CD8-positive, alpha-beta memory T cell (primary cell): ENCODE measurements at regions not wholly inside any gene's neighbourhood (a gene's known extent, or its start where the extent isn't known, plus 50 kb on each side); places are given as distances from the start of the nearest gene placed in this dataset.

Experiments used
- CTCF ChIA-PET: fragments of 350-600 bp; sonication (Branson Sonifier 250); formaldehyde crosslinking; loops from one replicate; lab custom pipeline; 2021; ENCODE audit warnings: antibody characterized with exemption; lab: Charles Lee
- POLR2A ChIA-PET: fragments of 350-600 bp; sonication (Branson Sonifier 250); formaldehyde crosslinking; loops from one replicate; lab custom pipeline; 2021; ENCODE audit warnings: antibody characterized with exemption; lab: Charles Lee
- DNase-seq, 5 donors: peaks; one replicate each; pipeline versions ENCODE4 v3.0.0 to v3.0.0-alpha.2; 2020 to 2022; ENCODE audit warnings: mixed read lengths in 1 of 5
- H3K27ac ChIP-seq: one replicate; pipeline ENCODE4 v1.7.0; 2013; ENCODE audit warnings: low read depth, mild to moderate bottlenecking, low read length, moderate library complexity
- H3K27me3 ChIP-seq: 2 replicates; pipeline ENCODE4 v1.7.0; 2013; ENCODE audit warnings: low read length, mild to moderate bottlenecking; ENCODE audit not compliant: insufficient read depth, poor library complexity, severe bottlenecking
- H3K36me3 ChIP-seq: 2 replicates; pipeline ENCODE4 v1.7.0; 2013; ENCODE audit warnings: mild to moderate bottlenecking, low read length, moderate library complexity; ENCODE audit not compliant: insufficient read depth
- H3K4me1 ChIP-seq: 2 replicates; pipeline ENCODE4 v1.7.0; 2013; ENCODE audit warnings: mild to moderate bottlenecking, low read length, moderate library complexity; ENCODE audit not compliant: insufficient read depth
- H3K4me3 ChIP-seq: 2 replicates; pipeline ENCODE4 v1.7.0; 2013; ENCODE audit warnings: mild to moderate bottlenecking, low read length
- H3K9me3 ChIP-seq: 2 replicates; pipeline ENCODE4 v1.7.0; 2013; ENCODE audit warnings: mild to moderate bottlenecking, low read length
- H3K27ac Mint-ChIP-seq, 8 donors: one replicate each; pipeline ENCODE4 v1.8.0; 2020 to 2021; ENCODE audit warnings: mixed read lengths in 8 of 8, mild to moderate bottlenecking in 6 of 8, inconsistent platforms in 3 of 8, moderate library complexity in 3 of 8
- H3K27me3 Mint-ChIP-seq, 2 donors: one replicate each; pipeline ENCODE4 v1.8.0; 2020 to 2021; ENCODE audit warnings: mixed read lengths in 2 of 2, mild to moderate bottlenecking in 1 of 2, moderate library complexity in 1 of 2
- H3K36me3 Mint-ChIP-seq, 3 donors: one replicate each; pipeline ENCODE4 v1.8.0; 2020 to 2021; ENCODE audit warnings: mixed read lengths in 3 of 3, inconsistent platforms in 1 of 3, mild to moderate bottlenecking in 1 of 3
- H3K4me1 Mint-ChIP-seq, 3 donors: one replicate each; pipeline ENCODE4 v1.8.0; 2020 to 2021; ENCODE audit warnings: mixed read lengths in 3 of 3, inconsistent platforms in 1 of 3, mild to moderate bottlenecking in 1 of 3
- H3K4me3 Mint-ChIP-seq, 7 donors: one replicate each; pipeline ENCODE4 v1.8.0; 2020 to 2021; ENCODE audit warnings: mixed read lengths in 7 of 7, mild to moderate bottlenecking in 6 of 7, moderate library complexity in 4 of 7, inconsistent platforms in 2 of 7
- H3K9me3 Mint-ChIP-seq, 5 donors: one replicate each; pipeline ENCODE4 v1.8.0; 2020 to 2022; ENCODE audit warnings: mixed read lengths in 5 of 5, mild to moderate bottlenecking in 3 of 5, moderate library complexity in 2 of 5, inconsistent platforms in 1 of 5

DNA sequence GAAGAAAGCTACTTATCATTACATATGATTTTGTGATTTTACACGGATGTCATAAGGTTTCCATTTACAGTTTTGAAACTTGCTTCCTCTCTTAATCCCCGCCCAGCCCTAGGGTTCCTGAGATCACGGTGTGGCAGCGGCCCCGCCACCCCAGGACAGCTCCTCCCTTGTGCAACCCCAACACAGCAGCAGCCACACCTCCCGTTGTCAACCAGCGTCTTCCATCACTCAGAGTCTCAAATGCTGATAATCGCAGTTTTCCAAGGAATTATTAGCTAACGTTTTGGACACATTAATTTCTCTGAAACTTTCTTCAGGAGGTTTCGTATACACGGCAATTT, 204.8 kb downstream of the THBS2 start:
- H3K4me1 ChIP-seq = no peaks in the 10 kb centered on the region
- DNase-seq = no peak
- Mint-ChIP-seq H3K4me1 (no peaks in the 10 kb centered on the region), H3K27ac (no peak overlapping the region), H3K27me3 (peaks cover 7 to 10% of the 10 kb centered on the region in 2 donors), H3K36me3 (no peaks in the 10 kb centered on the region), H3K9me3 (no peaks in the 10 kb centered on the region), H3K4me3 (no peak overlapping the region)
- H3K9me3 ChIP-seq = no peaks in the 10 kb centered on the region
- H3K36me3 ChIP-seq = no peaks in the 10 kb centered on the region
- ChIA-PET CTCF (no interaction called here), POLR2A (no interaction called here)
- H3K27me3 ChIP-seq = no peaks in the 10 kb centered on the region
- no peak overlapping the region for H3K4me3 ChIP-seq
- H3K27ac ChIP-seq = no peak overlapping the region

DNA sequence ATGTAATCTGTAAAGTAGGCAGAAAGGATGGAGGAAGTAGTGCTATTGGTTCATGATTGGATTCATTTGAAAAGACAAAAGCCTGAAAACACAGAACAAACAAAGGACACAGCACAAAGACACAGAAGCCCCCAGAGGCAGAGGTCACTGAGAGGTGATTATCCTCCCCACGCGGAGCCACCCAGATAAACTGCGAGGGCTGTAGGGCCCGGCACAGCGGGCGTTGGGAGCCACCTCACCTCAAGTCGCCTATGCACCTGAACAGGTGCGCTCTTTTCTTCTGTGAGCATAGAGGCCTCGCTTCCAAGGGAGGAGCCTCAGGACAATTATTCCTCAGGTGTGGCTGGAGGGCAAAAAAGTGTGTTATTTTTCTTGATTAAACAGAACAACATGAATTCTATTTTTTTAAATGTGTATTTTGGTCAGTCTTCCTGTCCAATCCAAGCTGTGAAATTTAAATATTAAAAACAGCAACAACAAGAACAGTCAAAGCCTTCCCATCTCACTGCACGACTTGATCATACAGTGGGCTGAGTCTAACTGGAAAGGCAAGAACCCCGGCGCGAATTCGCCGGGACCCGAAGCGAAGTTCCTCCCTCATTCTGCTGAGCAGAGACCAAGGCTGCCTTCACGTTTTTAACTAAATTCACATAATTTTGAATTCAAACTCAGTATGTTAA, 205.3 kb downstream of the THBS2 start:
- no peaks in the 10 kb centered on the region for H3K4me1 ChIP-seq
- Mint-ChIP-seq H3K27me3 (peaks cover 7 to 10% of the 10 kb centered on the region in 2 donors), H3K4me3 (no peak overlapping the region), H3K9me3 (no peaks in the 10 kb centered on the region), H3K27ac (no peak overlapping the region), H3K36me3 (no peaks in the 10 kb centered on the region), H3K4me1 (no peaks in the 10 kb centered on the region)
- H3K27ac ChIP-seq = no peak overlapping the region
- ChIA-PET POLR2A (no interaction called here), CTCF (no interaction called here)
- no peaks in the 10 kb centered on the region for H3K36me3 ChIP-seq
- H3K27me3 ChIP-seq = no peaks in the 10 kb centered on the region
- no peak for DNase-seq
- H3K9me3 ChIP-seq = no peaks in the 10 kb centered on the region
- no peak overlapping the region for H3K4me3 ChIP-seq

DNA sequence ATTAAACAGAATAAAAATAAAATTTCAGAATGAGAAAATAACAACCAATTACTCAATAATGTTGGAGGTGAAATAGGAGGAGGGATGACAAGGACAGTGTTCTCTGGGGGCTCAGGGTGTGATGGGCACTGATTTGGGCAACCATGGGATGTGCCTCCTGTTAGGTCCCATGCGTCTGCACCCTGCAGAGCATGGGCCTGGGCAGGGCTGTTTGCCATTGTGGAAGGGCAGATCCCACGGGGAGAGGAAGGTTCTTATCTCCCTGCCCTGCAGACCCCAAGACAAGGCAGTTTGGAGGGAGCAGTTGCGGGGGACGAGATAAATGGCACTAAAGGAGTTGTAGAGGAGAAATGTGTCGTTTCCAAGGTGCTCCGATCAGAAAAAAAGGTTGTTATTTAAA, 206.3 kb downstream of the THBS2 start:
- no peaks in the 10 kb centered on the region for H3K36me3 Mint-ChIP-seq
- no peak overlapping the region for H3K4me3 Mint-ChIP-seq
- Histone ChIP-seq H3K4me1 (no peaks in the 10 kb centered on the region), H3K9me3 (no peaks in the 10 kb centered on the region), H3K27me3 (no peaks in the 10 kb centered on the region), H3K4me3 (no peak overlapping the region), H3K27ac (no peak overlapping the region), H3K36me3 (no peaks in the 10 kb centered on the region)
- no peaks in the 10 kb centered on the region for H3K4me1 Mint-ChIP-seq
- POLR2A ChIA-PET = no interaction called here
- H3K9me3 Mint-ChIP-seq = no peaks in the 10 kb centered on the region
- H3K27ac Mint-ChIP-seq = no peak overlapping the region
- CTCF ChIA-PET = no interaction called here
- H3K27me3 Mint-ChIP-seq = peaks cover 4 to 10% of the 10 kb centered on the region in 2 donors
- no peak for DNase-seq

DNA sequence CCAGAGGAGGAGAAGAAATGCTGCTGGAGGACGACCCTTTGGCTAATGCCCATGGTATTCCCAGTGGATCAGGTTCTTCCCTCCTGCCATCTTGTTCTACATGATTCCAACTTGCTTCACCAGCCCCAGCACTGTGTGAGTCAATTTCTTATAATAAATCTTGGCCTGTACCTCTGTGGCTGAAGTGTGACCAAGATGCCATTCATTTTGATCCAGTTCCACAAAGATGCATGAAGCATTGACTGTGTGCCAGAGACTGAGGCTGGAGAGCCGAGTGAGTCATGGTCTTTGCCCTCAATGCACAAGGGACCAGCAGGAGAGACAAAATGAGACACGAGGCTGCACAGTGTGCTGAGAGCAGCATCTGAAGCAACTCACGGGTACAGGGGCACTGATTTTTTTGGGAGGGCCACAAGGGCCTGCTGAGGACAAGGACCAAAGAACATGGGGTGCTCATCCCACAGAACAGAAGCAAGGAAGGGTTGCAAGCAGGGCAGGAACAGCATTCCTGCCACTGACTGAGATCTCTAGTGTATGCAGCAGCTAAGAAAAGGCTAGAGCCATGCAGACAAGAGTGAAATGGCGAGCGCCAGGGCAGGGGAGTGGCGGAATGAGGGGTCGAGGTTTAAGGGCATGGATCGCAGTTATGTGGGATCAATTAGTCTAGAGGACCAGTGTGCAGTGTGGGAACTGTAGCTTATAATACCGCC, 207.0 kb downstream of the THBS2 start:
- Mint-ChIP-seq H3K9me3 (no peaks in the 10 kb centered on the region), H3K4me1 (no peaks in the 10 kb centered on the region), H3K27ac (no peak overlapping the region)

DNA sequence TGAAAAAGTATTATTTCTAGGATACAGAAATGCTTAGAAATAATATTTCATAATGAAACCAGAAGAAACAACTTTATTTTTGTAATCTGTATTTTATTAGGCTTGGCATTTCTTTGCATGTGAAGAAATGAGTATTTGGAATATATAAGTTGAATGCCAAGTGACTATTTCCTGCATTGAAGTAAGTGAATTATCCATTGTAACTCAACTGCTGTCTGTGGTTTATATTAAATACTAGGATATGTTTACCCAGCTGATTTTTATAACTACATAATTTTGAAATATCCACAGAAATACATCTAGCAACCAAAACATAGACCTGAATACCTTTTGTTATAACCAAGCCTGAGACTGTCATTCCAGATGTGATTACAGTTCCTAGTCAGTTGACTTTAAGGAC, 207.6 kb downstream of the THBS2 start:
- no peak for DNase-seq
- Mint-ChIP-seq H3K27ac (no peak overlapping the region), H3K27me3 (peaks cover 0 to 2% of the 10 kb centered on the region in 2 donors), H3K4me1 (no peaks in the 10 kb centered on the region), H3K4me3 (no peak overlapping the region), H3K36me3 (no peaks in the 10 kb centered on the region), H3K9me3 (no peaks in the 10 kb centered on the region)
- Histone ChIP-seq H3K9me3 (no peaks in the 10 kb centered on the region), H3K4me3 (no peak overlapping the region), H3K36me3 (no peaks in the 10 kb centered on the region), H3K4me1 (no peaks in the 10 kb centered on the region), H3K27me3 (no peaks in the 10 kb centered on the region), H3K27ac (no peak overlapping the region)
- ChIA-PET CTCF (no interaction called here), POLR2A (no interaction called here)

More for the DNA sequence above, 207.0 kb downstream of the THBS2 start:
- Histone ChIP-seq H3K27ac (no peak overlapping the region), H3K27me3 (no peaks in the 10 kb centered on the region), H3K9me3 (no peaks in the 10 kb centered on the region), H3K36me3 (no peaks in the 10 kb centered on the region), H3K4me3 (no peak overlapping the region), H3K4me1 (no peaks in the 10 kb centered on the region)
- no peak for DNase-seq
- Mint-ChIP-seq H3K36me3 (no peaks in the 10 kb centered on the region), H3K27me3 (peaks cover 0 to 8% of the 10 kb centered on the region in 2 donors), H3K4me3 (no peak overlapping the region)
- CTCF ChIA-PET = no interaction called here
- POLR2A ChIA-PET = no interaction called here

DNA sequence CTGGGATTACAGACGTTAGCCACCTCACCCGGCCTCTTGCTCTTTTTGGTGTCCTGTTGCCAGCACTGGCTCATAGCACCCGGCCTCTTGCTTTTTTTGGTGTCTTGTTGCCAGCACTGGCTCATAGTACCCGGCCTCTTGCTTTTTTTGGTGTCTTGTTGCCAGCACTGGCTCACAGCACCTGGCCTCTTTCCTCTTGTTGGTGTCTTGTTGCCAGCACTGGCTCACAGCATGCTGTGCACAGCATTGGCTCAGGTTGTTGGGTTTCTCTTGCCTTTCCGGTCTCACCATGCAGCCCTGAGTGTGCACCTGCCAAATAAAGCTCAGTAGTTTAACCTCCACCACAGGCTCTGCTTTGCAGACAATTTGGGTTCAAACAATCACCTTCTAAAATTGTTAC, 208.2 kb downstream of the THBS2 start:
- Histone ChIP-seq H3K4me1 (no peaks in the 10 kb centered on the region), H3K4me3 (no peak overlapping the region), H3K27me3 (no peaks in the 10 kb centered on the region), H3K27ac (no peak overlapping the region), H3K36me3 (no peaks in the 10 kb centered on the region), H3K9me3 (no peaks in the 10 kb centered on the region)
- ChIA-PET CTCF (no interaction called here), POLR2A (no interaction called here)
- H3K4me3 Mint-ChIP-seq = no peak overlapping the region
- no peak overlapping the region for H3K27ac Mint-ChIP-seq
- H3K36me3 Mint-ChIP-seq = no peaks in the 10 kb centered on the region
- H3K9me3 Mint-ChIP-seq = no peaks in the 10 kb centered on the region
- no peak for DNase-seq
- H3K27me3 Mint-ChIP-seq = peaks cover 0 to under 1% of the 10 kb centered on the region in 2 donors
- H3K4me1 Mint-ChIP-seq = no peaks in the 10 kb centered on the region

DNA sequence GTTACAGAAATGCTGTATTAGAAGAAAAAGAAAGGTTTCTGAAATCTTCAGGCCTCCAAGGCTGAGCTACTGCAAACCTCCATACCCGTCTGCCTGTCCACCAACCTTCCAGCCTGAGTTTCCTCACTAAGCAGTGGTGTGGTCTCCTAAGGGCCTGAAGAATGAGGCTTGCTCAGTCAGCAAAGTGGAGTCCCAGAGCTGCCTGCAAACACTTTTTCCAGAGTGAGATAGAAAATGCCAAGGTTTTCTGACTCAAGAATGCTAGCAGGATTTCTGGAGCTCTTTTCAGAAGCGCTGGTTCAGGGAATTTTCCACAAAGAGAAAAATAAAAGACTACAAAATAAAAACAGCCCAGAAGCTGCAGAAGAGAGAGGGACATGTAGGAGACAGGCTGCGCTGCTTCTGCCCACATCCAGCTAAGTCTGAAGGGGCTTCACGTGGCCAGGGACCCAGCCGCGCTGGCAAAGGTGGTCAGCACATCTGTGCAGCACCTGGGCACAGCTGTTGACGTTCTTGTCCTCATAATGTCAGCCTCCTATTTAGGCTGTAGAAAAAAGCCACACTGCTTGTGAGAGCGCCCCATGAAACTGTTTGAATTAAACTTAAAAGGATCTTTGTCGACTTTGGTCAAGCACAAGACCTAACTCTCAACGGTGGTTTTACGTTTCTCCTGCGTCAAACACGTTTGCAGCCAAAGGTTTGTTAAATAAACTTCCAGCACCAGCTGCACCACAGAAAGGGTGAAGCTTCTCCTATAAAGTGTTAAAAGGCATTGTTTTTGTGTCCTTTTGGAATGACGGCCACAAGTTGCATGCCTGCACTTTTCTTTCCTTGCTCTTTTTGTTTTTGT, 209.0 kb downstream of the THBS2 start:
- H3K4me3 ChIP-seq = no peak overlapping the region
- no peaks in the 10 kb centered on the region for H3K36me3 Mint-ChIP-seq
- no peak overlapping the region for H3K27ac Mint-ChIP-seq
- H3K4me3 Mint-ChIP-seq = no peak overlapping the region
- H3K4me1 ChIP-seq = no peaks in the 10 kb centered on the region
- H3K27me3 ChIP-seq = no peaks in the 10 kb centered on the region
- no peaks in the 10 kb centered on the region for H3K9me3 Mint-ChIP-seq
- H3K9me3 ChIP-seq = no peaks in the 10 kb centered on the region
- peaks cover 0 to 2% of the 10 kb centered on the region in 2 donors for H3K27me3 Mint-ChIP-seq
- H3K27ac ChIP-seq = no peak overlapping the region
- no peaks in the 10 kb centered on the region for H3K36me3 ChIP-seq
- DNase-seq = no peak
- CTCF ChIA-PET = no interaction called here
- POLR2A ChIA-PET = no interaction called here
- H3K4me1 Mint-ChIP-seq = no peaks in the 10 kb centered on the region

DNA sequence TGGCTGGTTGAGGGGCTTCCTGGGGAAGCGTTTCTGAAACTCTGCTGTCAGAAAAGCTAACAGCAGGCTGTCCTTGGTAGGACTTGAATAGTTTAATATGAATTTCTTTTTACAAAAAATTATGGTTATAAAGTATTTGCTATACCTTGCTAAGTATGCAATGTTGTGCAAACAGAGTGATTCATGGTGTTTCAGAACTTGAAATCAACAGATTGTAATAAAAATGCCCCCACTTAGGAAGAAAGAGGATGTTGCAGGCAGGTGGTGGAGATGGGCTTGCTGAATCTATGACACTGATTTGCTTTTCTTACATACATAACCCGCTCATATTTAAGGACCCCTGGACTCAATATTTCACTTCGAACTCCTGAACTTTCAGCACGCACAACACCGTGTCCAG, 211.6 kb downstream of the THBS2 start:
- Mint-ChIP-seq H3K4me1 (no peaks in the 10 kb centered on the region), H3K27ac (no peak overlapping the region), H3K36me3 (no peaks in the 10 kb centered on the region), H3K9me3 (peaks cover 5 to 13% (median 10%) of the 10 kb centered on the region in 5 donors), H3K4me3 (no peak overlapping the region), H3K27me3 (peaks cover 0 to 5% of the 10 kb centered on the region in 2 donors)
- H3K36me3 ChIP-seq = no peaks in the 10 kb centered on the region
- H3K4me1 ChIP-seq = no peaks in the 10 kb centered on the region
- no peaks in the 10 kb centered on the region for H3K9me3 ChIP-seq
- POLR2A ChIA-PET = no interaction called here
- DNase-seq = no peak
- no peak overlapping the region for H3K4me3 ChIP-seq
- CTCF ChIA-PET = no interaction called here
- H3K27ac ChIP-seq = no peak overlapping the region
- no peaks in the 10 kb centered on the region for H3K27me3 ChIP-seq
